Suppressor macrophage treated with lipopolysaccharide for 4 hours (primary cell): ENCODE measurements at regions not wholly inside any gene's neighbourhood (a gene's known extent, or its start where the extent isn't known, plus 50 kb on each side); places are given as distances from the start of the nearest gene placed in this dataset.
A peak's percentile ranks its signal among the peaks of the same experiment; 100 is the strongest.
"Not testable (repeated sequence)": the region's sequence is repeated elsewhere in the genome, so short reads cannot be mapped to it uniquely, and the experiment has no call there.

Experiments used
- DNase-seq: peaks from one replicate; pipeline ENCODE4 v3.0.0-alpha.2; 2020

DNA sequence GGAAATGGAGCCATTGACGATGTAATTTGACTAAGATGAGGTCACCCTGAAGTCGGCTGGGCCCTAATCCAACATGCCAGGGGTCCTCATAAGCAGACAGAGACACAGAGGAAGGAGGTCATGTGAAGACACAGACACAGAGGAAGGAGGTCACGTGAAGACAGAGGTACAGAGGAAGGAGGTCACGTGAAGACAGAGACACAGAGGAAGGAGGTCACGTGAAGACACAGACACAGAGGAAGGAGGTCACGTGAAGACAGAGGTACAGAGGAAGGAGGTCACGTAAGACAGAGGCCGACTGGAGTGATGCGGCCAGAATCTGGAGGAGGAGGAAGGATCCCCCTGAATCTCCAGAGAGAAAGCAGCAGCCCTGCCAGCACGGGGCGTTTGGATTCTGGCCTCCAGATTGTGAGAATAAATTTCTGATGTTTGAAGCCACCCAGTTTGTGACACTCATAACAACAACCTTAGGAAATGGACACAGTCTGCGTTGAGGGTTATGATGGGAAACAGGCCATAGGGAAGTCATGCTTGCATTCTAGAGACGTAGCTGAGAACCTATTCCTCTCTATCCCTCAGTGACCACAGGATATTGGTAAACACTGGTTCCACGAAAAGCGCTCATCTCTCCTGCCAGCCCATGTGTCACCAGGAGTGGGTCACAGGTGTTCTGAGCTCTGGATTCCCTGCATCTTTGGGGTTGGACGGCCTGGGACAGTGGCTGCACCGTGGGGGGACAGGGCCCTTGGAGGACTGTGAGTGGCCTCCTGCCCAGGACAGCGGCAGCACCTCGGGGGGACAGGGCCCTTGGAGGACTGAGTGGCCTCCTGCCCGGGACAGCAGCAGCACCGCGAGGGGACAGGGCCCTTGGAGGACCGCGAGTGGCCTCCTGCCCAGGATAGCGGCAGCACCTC is 108.5 kb downstream of the SOX1 start:
- no peak for DNase-seq

DNA sequence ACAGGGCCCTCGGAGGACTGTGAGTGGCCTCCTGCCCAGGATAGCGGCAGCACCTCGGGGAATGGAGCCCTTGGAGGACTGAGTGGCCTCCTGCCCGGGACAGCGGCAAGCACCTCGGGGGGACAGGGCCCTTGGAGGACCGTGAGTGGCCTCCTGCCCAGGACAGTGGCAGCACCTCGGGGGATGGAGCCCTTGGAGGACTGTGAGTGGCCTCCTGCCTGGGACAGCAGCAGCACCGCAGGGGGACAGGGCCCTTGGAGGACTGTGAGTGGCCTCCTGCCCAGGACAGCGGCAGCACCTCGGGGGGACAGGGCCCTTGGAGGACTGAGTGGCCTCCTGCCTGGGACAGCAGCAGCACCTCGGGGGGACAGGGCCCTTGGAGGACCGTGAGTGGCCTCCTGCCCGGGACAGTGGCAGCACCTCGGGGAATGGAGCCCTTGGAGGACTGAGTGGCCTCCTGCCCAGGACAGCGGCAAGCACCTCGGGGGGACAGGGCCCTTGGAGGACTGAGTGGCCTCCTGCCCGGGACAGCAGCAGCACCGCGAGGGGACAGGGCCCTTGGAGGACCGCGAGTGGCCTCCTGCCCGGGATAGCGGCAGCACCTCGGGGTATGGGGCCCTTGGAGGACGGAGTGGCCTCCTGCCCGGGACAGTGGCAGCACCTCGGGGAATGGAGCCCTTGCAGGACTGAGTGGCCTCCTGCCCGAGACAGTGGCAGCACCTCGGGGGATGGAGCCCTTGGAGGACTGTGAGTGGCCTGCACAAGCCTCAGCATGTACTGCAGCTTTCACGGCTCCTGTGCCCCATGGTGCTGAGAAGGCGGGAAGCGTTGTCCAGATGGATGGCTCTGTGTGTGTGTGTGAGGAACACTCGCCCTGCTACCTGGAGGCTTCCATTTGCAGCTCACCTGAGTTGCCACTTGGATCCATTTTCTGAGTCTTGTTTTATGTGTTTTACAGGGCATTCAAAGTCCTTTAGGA is 109.5 kb downstream of the SOX1 start:
- not testable (repeated sequence) for DNase-seq

DNA sequence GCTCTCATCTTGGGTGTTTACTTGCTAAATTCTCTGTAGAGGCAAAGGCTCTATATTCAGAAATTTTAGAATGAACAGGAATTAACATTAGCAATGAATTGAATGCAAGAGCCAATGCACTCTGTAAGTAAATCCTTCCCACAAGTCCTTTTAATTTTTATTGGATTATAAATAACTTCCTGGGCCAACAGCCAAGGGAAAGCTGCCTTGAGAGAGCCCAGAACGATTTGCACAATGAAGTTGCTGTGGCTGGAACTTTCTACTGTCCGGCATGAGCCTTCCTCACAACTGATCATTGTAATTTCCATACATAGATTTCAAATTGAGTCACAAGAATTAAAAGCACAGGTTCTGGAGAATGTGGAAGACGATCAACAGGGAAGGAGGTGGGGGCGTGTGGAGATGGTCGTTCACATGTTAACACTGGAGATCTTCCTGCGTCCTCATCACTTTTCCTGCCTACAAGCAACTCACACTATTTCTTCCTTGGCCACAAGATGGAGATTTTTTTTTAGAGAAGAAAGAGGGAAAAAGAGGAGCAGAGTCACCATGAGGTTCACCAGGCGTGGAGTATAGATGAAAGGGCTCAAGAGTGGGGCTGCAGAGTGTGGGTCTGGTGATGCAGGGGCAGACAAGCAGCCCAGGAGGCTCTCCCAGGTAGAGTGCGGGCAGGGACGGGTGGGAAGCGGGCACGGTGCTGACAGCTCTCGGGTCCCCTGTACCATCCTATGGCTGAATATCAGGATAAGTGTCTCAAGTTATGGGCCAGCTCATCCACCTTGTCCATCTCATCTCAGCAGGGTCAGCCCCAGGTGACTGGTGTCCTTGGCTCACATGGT is 110.7 kb downstream of the SOX1 start:
- no peak for DNase-seq

DNA sequence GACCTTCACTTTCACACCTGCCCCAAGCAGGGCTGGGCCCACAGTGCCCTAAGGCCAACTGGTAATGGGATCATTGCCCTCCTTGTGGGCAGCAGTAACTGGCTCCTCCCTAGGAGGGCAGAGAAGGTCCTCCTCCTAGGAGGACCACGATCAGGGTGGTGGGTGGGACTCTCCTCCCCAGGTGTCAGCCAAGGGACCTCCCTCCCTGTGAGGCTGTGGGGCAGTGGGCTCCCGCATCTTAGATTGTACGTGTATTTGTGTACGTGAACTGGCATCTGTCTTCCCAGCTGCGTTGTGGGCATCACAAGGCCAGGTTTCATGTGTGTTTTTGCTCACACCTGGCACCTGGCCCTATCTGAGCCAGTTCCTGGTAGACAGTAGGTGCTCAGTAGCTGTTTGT is 111.8 kb downstream of the SOX1 start:
- no peak for DNase-seq

DNA sequence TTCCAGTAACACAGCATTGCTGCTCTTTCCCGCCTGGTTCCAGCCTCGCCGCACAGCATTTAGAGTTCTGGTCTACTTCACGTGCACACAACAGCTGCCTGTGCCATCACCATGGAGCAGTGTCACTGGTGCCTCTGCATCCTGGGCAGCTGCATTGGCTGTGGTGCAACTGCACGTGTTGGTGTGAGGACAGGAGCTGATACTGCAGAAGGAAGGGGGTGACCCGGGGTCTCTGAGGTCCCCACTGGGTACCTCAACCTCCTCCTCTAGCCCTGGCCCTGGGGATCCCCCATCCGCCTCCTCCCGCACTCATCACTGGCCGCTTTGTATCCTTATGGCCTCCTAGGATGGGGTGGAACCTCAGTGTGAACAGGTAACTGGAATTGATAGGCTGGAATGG is 112.5 kb downstream of the SOX1 start:
- DNase-seq, result no peak

DNA sequence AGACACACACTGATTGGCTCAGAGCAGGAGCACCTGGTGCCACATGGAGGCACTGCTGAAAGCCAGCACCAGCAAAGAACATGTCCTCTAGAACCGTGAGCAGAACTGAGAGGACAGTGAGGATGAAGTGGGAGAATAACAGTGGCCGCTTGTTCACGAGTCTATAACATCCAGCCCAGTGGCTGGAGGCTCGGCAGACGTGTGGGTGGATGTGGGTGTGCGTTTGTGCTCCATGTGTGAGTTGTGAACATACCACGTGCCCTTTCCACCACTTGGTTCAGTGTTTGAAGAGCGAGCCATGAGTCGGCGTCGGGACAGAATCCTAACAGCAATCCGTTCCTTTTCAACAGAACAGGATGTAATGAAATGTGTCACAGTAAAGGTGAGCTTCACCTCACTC is 113.0 kb downstream of the SOX1 start:
- DNase-seq, result no peak

DNA sequence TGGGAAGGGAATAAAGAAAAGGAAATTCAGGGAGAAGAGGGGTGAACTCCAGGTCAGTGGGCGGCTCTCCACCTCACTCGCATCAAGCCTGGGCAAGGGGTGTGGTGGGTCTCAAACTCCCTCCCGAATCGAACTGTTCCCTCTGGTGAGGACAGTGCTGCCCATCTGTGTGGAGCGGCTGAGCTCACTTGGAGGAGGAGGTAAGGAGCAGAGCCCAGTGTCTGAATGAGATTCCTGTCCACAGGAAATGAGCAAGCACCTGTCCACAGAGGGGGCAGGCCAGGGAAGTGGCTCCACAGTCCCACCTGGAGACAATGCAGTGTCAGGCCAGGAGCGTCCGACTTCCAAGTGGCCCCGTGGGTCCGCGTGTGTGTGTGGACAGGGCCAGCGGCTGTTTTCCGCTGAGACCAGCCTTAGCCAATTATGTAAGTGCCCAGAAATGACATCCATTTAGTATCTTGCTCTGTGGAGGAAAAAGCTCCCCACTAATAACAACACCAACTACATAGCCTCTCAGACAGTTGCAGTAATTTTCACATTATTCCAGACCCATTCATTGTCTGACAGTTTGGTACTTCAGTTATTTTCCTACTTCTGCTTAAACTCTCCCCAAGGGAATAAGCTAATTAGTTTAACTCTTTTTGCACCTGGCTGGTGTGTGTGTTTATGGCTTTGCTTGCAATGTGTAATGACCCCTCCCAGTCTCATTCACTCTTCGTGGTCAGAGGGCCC is 114.6 kb downstream of the SOX1 start:
- no peak for DNase-seq

DNA sequence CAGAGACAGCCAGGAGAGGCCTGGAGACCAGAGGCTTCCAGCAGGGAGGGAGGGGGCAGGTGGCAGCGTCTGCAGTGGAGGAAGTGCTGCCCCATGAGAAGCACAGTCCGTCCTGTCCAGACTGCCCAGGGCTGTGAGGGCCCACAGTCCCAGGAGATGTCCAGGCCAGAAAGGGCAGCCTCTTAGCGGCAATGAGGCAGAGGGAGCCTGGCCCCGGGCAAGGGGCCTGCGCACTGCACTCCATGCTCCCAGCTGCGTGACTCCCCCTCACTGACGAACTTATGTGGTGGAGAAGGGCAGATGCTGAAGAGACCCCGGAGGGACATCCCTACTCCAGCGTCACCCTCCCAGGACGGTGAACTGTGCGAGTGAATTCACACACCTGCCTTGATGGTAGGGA is 115.3 kb downstream of the SOX1 start:
- DNase-seq, result no peak

DNA sequence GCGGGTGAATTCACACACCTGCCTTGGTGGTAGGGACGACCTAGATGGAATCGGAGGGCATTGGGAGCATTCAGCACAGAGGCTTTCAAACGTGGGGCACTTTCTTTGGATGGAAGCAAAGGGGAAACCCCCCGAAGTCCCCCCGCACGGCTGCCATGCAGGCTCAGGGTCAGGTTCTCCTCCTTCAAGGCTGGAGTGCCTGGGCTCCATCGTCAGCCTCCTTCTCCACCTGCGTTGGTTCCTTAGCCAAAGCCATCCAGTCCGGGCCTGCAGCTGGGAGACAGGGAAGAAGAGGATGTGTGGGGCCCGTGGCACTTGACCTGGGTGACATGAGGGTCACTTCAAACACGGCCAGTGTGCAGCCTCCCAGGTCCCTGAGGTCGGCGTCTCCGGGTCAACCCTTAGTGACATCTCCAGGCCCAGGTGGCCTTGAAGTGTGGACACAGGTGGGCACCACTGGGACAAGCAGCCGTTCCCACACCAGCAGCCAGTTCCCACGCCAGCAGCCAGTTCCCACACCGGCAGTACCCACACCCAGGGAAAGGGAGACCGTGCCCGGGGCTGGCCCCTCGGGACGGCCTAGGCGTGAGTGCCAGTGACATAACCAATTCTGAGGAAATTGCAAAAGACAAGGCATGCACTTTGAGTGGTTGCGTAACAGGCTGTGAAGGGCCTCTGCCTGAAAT is 116.0 kb downstream of the SOX1 start:
- DNase-seq, result peak; percentile 48

DNA sequence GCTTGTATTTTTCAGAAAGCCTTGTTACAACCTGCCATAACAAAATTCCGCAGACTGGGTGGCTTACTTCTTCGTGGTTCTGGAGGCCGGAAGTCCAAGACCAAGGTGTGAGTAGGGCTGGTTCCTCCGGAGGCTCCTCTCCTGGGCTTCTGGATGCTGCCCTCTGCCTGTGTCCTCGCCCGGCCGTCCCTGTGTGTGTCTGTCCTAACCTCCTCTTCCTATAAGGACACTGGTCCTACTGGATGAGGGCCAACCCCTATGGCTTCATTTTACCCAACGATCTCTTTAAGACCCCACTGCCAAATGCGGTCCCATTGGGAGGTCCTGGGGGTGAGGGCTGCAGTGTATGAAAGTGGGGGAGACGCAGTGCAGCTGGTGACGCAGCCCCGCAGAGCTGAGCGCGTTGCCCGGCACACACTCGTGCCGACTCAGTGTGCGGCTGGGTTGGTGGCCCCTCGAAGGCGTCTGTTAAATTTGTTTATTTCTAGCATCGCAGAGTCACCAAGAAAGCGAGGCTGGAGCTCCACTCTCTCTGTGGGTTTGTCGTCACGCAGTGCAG is 116.7 kb downstream of the SOX1 start:
- no peak for DNase-seq

DNA sequence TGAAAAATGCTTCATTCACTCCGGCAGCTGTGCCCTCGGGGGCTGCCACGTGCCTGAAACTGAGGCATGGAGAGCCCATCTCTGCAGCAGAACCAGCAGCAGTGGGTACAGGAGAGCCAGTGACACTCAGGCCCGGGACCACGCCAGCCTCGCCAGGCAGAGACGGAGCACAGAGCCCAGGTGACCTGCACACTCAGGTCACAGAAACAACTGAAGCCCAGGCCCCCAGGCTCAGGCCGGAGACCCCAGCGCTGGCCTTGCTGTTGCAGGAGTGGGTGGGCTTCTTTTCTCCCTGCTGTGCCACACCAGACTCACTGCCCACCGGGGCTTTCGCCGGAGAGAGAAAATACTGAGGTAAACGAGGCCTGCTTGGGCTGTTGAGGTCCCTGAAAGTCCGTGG is 117.3 kb downstream of the SOX1 start:
- no peak for DNase-seq

DNA sequence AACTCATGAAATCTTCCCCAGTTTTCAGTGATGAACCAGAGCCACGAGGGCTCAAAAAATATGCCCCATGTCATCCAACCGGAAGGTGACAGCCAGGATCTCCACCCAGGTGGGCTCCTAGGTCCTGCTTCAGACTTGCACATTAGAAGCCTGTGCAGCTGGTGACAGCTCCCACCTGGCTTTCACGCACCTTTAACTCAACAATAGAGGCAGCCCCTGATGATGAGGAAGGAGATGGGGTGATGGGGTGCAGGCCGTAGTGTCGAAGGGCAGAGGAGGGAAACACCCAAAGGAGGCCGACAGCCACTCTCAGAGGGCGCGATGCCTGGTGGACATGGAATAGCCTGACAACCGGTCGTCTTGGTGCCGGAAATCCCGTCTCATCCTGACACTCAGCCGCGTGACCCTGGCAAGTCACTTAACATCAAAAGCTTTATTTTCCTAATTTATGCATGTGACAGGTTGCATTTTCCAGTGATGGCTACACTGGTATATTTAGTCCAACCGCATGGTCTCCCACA is 118.0 kb downstream of the SOX1 start:
- no peak for DNase-seq

DNA sequence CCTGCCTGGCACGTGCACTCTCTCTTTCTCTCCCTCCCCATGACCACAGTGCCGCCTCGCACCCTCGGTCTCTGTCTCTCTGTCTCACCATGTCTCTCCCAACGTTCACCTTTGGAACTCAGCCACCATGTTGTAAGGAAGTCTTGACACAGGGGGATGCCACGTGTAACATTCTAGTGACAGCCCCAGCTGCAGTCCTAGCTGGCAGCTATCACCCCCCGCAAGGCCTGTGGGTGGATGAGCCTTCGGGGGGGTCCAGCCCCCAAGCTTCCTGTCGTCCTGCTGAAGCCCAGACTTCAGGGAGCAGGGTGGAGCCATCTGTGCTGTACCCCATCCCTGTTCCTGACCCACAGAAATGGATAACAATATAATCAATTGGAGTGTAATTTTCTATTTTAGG is 118.5 kb downstream of the SOX1 start:
- DNase-seq, result no peak

DNA sequence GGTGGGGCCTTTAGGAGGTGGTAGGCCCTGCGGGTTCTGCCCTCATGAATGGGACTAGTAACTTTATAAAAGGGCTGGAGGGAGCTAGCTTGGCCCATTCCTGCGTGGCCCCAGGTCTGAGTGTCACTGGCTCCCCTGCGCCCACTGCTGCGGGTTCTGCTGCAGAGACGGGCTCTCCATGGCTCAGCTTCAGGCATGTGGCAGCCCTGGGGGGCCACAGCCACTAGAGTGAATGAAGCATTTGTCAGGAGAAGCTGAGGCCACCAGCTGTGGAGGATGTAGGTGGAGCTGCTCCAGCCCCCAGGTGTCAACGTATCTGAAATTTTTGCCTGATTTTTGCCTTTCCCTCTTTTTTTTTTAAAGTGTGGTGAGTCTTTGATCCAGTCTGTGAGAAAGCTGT is 119.1 kb downstream of the SOX1 start:
- no peak for DNase-seq

DNA sequence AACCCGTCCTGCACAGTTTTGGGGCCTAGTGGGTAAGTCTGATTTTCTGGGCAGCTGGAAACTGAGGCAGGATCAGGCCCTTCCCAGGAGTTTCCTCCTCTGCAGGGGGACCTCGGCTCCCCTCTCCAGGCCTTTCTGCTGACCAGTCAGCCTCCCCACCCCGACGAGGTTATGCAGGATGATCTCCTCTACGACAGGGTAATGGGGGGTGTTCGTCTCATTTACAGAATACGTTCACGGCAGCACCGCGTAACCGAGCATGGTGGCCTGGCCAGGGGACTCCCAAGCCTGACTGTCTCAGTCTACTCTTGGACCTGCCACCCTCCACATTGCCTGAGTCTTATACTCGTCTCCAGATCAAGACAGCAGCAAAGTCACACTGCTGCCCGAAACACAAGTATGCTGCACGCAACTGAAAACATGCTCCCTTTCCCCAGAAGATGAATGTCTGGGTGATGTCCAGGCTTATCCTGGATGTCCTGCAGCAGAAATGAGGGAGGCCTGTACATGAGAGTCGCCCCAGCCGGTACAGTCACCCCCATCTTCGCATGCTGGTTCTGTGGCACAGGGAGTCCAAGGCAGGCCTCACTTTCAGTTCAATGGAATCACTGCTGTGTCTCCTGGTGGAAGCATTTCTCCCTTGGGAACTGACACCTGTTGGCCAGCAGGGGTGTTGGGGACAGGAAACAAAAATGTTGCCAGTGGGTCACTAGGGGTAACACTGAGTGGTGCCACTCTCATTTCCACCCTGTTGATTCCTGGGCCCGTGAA is 120.8 kb downstream of the SOX1 start:
- DNase-seq, result no peak

DNA sequence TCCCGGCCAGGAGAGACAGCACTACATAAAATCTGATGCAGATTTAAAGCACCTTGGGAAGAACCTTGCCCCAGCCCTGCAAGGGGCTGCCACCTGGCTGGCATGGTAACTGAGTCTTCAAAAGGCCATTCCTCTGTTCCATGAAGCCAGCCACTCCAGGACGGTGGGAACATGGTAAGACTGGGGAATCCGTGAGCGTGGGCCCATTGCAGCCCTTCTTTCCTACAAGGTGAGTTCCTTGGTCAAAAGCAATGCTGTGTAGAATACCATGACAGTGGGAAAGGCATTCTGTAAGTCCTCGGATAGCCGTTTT is 121.3 kb downstream of the SOX1 start:
- no peak for DNase-seq

DNA sequence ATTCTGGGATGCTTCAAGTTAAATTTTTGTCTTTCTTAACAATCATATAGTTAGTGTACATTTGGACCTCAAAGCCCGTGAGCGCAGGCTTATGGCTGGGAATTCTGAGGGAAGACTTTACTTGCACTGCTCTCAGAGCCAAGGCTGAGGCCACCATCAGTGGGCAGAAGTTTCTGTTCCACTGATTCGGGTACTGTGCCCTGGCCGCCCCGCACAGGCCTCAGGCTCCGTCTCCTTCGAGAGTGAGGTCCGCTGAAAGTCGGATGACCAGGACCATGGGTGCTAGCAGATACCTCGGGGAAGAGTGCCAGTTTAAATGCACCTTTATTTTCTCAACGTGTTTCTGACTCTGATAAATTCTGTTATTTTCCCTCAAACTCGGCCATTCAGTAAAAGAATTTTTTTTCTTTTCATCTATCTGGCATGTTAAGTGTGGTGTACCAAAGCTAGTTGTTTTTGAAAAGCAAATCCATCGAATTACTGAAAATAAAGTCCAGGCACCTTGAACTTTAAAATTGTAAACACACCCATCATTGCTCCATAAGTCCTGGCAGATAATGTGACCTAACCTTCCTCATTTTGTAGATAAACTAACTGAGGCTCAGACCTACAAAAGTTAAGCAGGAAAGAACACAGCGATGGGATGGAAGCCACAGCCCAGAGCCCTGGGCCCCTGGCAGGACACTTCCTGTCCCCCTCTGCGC is 126.7 kb downstream of the SOX1 start:
- no peak for DNase-seq

DNA sequence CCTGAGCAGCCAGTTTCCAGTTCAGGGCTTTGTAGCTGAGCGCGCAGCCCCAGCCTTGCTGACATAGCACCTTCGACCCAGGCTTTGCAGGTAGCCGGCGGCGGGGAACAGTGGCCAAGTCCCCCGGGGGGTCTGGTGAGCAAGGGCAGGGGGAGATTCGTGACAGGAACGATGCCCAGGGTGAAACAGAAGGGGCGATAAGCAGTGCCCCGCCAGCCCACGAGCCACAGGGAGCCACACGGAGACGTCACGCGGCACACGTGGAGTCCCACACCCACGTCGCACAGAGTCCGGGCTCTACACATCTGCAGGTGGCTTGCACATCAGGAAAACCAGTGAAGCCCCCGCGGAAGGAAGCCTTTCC is 127.2 kb downstream of the SOX1 start:
- no peak for DNase-seq

DNA sequence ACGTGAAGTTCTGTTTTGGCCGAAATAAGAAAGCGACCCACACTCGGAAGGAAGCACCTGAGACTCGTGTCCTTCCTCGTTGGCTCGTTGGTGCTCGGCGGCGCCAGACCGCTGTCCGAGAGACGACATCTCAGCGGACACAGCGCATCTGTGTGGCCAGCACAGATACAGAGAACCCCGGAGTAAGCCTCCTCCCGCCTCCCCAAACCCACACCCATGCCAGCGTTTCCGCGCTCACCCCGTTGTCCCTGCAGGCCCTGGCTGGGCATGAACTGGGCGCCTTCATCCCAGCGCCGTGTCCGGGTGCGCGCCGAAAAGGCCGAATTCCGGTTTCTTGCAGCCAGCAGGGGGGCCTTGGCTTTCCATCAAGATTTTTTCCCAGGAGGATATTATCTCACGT is 127.6 kb downstream of the SOX1 start:
- no peak for DNase-seq
